D721Med (cell line): ENCODE measurements at regions not wholly inside any gene's neighbourhood (a gene's known extent, or its start where the extent isn't known, plus 50 kb on each side); places are given as distances from the start of the nearest gene placed in this dataset.

Experiments used
- DNase-seq: peaks from one replicate; pipeline ENCODE4 v3.0.0; 2011; ENCODE audit warnings: low spot score; ENCODE audit not compliant: insufficient read length
- FAIRE-seq: peaks from 2 replicates; lab custom pipeline; 2011; peaks lifted over from hg19 to GRCh38; lab: Jason Lieb, UNC
- TF ChIP-seq, protein P1 (sequence below): IDR thresholded peaks from 2 replicates; pipeline ENCODE4 v1.5.1; 2012; ENCODE audit warnings: mild to moderate bottlenecking, control low read depth; ENCODE audit not compliant: insufficient read depth; ENCODE audit errors: missing control alignments

DNA sequence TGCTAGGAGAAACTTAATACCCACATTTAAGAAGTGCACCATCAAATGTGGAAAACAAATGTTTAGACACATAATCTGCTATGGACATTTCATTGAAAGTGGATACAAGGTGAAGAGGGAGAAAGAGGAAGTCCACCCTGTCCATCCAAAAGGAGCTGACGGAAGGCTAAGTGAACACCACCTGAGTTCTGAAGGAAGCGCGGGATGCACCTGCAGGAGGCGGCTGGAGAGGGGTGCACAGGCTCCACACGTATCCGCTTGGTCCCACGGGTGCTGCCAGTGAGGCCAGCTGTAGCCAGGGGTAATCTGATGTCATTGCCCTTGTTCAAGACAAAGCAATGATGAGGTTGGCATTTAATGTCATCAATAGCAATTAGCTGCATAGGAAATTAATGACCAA lies 75.9 kb upstream of the TMEM18 start:
- TF ChIP-seq, protein P1, sequence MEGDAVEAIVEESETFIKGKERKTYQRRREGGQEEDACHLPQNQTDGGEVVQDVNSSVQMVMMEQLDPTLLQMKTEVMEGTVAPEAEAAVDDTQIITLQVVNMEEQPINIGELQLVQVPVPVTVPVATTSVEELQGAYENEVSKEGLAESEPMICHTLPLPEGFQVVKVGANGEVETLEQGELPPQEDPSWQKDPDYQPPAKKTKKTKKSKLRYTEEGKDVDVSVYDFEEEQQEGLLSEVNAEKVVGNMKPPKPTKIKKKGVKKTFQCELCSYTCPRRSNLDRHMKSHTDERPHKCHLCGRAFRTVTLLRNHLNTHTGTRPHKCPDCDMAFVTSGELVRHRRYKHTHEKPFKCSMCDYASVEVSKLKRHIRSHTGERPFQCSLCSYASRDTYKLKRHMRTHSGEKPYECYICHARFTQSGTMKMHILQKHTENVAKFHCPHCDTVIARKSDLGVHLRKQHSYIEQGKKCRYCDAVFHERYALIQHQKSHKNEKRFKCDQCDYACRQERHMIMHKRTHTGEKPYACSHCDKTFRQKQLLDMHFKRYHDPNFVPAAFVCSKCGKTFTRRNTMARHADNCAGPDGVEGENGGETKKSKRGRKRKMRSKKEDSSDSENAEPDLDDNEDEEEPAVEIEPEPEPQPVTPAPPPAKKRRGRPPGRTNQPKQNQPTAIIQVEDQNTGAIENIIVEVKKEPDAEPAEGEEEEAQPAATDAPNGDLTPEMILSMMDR: no peak
- FAIRE-seq (no peak), DNase-seq (no peak)

DNA sequence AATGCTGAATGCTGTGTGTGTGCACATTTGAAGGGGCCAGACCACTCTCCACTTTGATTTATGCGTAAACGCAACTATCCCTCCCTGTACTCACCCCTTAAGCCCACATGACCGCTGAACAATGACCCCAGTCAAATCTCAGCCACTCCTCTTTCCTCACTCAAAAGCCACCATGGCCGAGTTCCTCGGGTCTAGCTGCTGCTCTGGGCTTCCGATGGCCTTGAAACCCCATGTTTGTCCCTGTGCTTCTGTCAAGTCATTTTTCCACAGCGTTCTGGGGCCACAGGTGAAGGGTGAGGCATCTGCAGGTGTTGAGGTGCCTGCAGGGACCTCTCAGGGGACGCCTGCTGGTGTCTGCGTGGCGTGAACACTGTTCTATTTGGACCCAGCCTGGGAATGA lies 74.3 kb upstream of the TMEM18 start:
- FAIRE-seq (no peak), DNase-seq (no peak)
- TF ChIP-seq, protein P1: no peak

DNA sequence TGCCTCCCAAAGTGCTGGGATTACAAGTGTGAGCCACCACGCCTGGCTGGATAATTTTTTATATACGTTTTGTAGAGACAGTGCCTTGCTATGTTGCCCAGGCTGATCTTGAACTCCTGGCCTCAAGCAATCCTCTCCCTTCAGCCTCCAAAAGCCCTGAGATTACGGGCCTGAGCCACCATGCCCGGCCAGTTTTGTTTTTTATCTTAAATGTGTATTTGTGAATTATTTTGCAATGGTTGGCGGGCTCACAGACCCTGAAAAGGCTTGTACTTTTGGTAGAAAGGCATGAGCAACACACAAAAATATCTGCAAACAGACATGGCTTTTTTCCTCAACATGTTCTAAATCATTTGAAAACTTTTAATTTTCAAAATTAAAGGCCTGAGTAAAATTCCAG lies 73.4 kb upstream of the TMEM18 start:
- DNase-seq: no peak
- no peak for FAIRE-seq
- TF ChIP-seq, protein P1: no peak

DNA sequence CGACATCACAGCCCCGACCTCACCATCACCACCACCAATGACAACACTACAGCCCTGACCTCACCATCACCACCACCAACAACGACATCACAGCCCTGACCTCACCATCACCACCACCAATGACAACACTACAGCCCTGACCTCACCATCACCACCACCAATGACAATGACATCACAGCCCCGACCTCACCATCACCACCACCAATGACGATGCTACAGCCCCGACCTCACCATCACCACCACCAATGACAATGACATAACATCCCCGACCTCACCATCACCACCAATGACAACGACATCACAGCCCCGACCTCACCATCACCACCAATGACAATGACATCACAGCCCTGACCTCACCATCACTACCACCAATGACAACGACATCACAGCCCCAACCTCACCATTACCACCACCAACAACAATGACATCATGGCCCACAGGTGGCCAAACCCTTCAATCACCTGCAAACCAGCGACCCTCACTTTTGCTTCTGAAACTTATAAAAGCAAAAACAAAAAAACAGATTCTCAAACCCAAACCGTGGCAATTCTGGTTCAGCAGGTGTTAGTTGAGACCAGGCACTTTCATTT lies 70.7 kb upstream of the TMEM18 start:
- FAIRE-seq (no peak), DNase-seq (no peak)
- TF ChIP-seq, protein P1: no peak

DNA sequence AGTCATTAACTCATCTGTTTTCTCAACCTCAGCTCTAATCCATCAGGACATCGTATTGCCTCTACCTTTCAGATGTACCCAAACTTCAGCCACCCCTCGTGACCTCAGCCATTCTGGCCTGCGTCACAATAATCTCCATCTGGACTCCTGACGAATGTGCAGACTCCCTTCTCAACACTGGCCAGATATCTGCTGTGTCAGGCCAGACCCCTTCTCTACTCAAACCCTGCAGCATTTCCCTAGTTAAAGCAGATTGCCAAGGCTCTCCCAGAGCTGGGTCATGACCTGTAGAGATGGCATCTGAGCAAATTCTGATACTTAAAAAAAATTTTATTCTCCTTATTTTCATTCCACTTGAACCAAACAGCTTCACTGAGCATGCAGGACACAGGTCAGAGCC lies 69.5 kb upstream of the TMEM18 start:
- TF ChIP-seq, protein P1: no peak
- DNase-seq (no peak), FAIRE-seq (no peak)

DNA sequence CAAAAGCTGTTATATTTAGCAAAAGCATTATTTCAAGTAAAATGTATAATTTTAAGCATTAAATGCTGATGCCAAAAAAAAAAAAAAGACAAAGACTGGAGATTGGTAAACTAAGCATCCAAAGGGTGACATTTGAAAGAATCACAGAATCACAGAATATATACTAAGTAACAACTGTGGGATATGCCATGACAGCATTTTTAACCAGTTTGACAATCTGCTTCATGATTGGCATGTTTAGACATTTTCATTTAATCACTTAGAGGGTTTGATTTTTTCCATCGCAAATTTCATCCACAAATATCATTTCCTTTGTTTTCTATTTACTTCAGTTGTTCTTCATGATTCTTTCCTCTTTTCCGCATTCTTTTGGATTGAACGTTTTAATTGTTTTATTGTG lies 66.9 kb upstream of the TMEM18 start:
- TF ChIP-seq, protein P1: no peak
- no peak for DNase-seq
- no peak for FAIRE-seq

DNA sequence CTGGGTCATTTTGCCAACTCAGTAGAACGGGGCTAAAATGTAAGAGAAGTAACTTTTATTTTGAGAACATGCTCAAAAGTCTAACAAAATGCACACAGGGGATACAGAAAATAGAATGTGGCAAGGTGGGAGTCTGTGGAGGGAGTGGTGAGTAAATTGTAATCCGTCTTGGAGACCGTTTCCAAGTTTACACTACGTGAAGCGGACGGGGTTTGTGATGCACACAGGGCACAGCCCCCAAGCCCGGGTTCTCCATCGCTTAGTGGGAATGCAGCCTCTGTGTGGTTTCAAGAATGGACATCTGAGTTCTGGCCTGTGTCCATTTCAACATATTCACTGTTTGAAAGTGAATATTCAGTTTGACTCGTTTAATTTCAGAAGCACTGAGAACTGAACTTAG lies 65.0 kb upstream of the TMEM18 start:
- FAIRE-seq: no peak
- TF ChIP-seq, protein P1: no peak
- DNase-seq: no peak
